Activated CD4-positive, alpha-beta T cell treated with anti-CD3 and anti-CD28 coated beads, Interleukin-2, amount 10 ng/mL, durations not matched to agents 24 days and 14 days (primary cell): ENCODE measurements at regions not wholly inside any gene's neighbourhood (a gene's known extent, or its start where the extent isn't known, plus 50 kb on each side); places are given as distances from the start of the nearest gene placed in this dataset.
A peak's percentile ranks its signal among the peaks of the same experiment; 100 is the strongest.
"Not testable (repeated sequence)": the region's sequence is repeated elsewhere in the genome, so short reads cannot be mapped to it uniquely, and the experiment has no call there.

Source experiments
- DNase-seq: peaks from one replicate; pipeline ENCODE4 v3.0.0; 2022
- H3K27ac Mint-ChIP-seq: one replicate; pipeline ENCODE4 v1.8.0; 2022; ENCODE audit warnings: mild to moderate bottlenecking, mixed read lengths
- H3K27me3 Mint-ChIP-seq: one replicate; pipeline ENCODE4 v1.8.0; 2022; ENCODE audit warnings: mixed read lengths
- H3K36me3 Mint-ChIP-seq: one replicate; pipeline ENCODE4 v1.8.0; 2022; ENCODE audit warnings: low read depth, mild to moderate bottlenecking, mixed read lengths
- H3K4me1 Mint-ChIP-seq: one replicate; pipeline ENCODE4 v1.8.0; 2021; ENCODE audit warnings: mixed read lengths
- H3K4me3 Mint-ChIP-seq: one replicate; pipeline ENCODE4 v1.8.0; 2022; ENCODE audit warnings: mild to moderate bottlenecking, moderate library complexity, mixed read lengths
- H3K9me3 Mint-ChIP-seq: one replicate; pipeline ENCODE4 v1.8.0; 2021; ENCODE audit warnings: mixed read lengths
- intact Hi-C: fragments of 100-400 bp; cut with micrococcal nuclease; formaldehyde crosslinking; loops from one replicate; pipeline ENCODE4 v1.15.1; 2023

DNA sequence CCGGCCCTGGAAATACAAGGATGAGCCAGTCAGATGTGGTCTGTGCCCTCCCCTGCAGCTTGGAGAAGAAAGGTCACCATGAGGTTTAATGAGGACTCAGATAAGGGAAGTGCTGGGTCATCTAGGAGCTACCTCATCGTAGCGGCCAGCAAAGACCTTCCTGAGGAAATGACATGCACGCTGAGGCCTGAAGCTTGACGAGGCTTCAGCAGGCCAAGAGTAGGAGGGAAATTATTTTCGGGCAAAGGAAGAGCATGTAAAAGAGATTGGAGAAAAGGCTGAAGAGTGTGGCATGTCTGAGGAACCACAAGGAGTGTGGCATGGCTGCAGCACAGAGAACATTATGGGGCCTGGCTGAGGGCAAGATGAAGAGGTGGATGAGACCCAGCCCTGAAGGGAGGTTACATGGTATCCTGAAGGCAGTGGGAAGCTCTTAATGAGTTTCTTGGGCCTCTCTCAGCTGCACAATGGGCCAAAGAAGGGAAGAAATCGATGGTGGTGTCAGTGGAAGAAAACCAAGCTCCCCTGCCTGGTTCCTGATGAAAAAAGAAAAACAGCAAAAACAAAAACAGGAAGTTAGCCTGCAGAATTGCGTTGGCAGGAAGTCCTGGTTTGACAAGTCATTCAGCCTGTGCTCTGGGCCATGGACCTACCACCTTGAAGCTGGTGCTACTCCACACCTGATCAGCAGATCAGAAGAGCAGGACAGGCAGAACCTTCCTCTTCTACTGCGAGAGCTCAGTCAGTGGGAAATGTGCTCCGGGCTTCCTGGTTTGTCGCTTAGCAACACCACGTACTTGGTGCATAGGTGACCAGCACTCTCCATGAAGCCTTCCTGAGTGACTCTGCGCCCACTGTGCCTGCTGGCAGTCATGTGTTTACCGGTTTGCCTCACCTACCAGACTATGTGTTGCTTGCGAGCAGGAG is 134.5 kb upstream of the KLF3 start:
- DNase-seq, result peak; percentile 82
- intact Hi-C loops, result loop anchor here (5.0 kb wide), 1 partner anchor 367 kb away; no protein-coding TSS in a partner anchor
- peak overlapping the region; percentile 91 for H3K27ac Mint-ChIP-seq
- peaks cover 7% of the 10 kb centered on the region for H3K36me3 Mint-ChIP-seq
- peaks cover 13% of the 10 kb centered on the region for H3K9me3 Mint-ChIP-seq
- H3K27me3 Mint-ChIP-seq, result peaks cover 12% of the 10 kb centered on the region
- peak overlapping the region; percentile 56 for H3K4me3 Mint-ChIP-seq
- H3K4me1 Mint-ChIP-seq, result peaks cover 17% of the 10 kb centered on the region

DNA sequence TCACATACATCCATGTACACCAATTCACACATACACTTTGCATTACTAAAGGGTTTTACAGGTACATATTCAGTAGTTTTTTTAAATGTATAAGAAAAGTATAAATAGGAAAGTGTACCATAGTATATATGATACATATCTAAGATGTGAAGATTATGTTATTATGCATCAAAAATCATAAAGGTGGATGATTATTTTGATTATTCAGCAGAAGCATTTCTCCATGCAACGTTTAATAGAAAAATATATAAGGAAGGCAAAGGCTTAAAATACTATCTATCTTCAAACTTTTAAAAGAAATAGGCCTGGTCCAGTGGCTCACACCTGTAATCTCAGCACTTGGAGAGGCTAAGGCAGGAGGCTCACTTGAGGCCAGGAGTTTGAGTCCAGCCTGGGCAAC is 133.5 kb upstream of the KLF3 start:
- Mint-ChIP-seq H3K9me3 (peaks cover 10% of the 10 kb centered on the region), H3K27me3 (peaks cover 15% of the 10 kb centered on the region), H3K27ac (no peak overlapping the region), H3K36me3 (peaks cover 7% of the 10 kb centered on the region), H3K4me3 (no peak overlapping the region), H3K4me1 (peaks cover 16% of the 10 kb centered on the region)
- intact Hi-C loops, result no loop called here
- no peak for DNase-seq

DNA sequence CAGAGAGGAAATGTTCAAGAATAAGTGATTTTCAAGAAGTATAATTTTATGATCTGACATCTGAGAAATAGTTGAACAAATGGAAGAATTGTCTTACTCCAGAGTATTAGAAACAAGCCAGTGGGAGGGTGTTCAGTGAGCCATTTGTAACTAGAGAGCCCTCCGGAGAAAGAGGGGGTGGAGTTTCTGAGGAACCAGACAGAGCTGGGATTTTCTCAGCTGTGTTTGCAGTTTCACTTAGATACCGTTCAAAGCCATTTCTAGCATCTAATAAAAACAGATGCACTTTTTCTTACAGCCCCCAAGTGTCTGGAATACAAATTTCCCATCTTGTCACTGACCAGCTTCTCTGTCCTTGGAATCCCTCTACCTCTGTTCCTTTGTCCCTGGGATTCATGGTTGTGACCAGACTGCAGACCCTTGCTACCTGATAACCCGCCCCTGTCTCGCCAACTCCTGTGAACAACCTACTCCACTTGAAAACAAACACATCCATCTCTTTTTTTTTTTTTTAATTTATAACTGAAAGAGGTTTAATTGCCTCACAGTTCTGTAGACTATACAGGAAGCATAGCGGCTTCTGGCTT is 132.8 kb upstream of the KLF3 start:
- DNase-seq, result no peak
- intact Hi-C loops, result no loop called here
- H3K9me3 Mint-ChIP-seq, result peaks cover 10% of the 10 kb centered on the region
- H3K36me3 Mint-ChIP-seq, result peaks cover 7% of the 10 kb centered on the region
- H3K27ac Mint-ChIP-seq, result no peak overlapping the region
- H3K4me3 Mint-ChIP-seq, result no peak overlapping the region
- H3K4me1 Mint-ChIP-seq, result peaks cover 16% of the 10 kb centered on the region
- H3K27me3 Mint-ChIP-seq, result peaks cover 15% of the 10 kb centered on the region

DNA sequence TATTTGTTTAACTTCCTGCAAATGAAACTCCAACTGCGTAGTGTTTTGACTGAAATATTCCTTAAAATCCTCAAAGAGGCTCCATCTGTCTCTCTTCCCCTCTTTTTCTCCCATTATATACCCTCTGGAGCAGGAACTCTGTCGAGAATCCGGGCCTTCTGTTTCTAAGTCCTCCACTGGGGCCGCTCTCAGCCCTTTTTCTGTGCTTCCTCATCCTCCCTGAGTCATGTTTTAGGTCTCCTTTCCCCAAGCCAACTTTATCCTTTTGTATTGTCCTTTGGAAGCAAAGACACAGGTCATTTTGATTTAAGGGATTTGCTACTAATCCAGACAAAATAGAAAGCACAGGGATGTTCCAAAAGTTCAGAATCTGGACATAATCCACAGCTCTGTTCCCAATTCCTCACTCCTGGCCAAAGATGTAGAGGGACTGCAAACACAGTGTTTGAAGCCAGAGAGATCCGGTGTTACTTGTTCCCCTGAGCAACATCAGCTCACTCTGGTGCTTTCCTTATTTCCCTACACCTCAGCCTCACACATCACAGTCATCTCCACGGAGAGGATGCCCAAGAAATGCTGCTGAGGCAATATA is 131.0 kb upstream of the KLF3 start:
- Mint-ChIP-seq H3K4me1 (peaks cover 16% of the 10 kb centered on the region), H3K27ac (no peak overlapping the region), H3K9me3 (peaks cover 9% of the 10 kb centered on the region), H3K4me3 (no peak overlapping the region), H3K36me3 (peaks cover 5% of the 10 kb centered on the region), H3K27me3 (peaks cover 21% of the 10 kb centered on the region)
- DNase-seq, result no peak
- intact Hi-C loops, result no loop called here

DNA sequence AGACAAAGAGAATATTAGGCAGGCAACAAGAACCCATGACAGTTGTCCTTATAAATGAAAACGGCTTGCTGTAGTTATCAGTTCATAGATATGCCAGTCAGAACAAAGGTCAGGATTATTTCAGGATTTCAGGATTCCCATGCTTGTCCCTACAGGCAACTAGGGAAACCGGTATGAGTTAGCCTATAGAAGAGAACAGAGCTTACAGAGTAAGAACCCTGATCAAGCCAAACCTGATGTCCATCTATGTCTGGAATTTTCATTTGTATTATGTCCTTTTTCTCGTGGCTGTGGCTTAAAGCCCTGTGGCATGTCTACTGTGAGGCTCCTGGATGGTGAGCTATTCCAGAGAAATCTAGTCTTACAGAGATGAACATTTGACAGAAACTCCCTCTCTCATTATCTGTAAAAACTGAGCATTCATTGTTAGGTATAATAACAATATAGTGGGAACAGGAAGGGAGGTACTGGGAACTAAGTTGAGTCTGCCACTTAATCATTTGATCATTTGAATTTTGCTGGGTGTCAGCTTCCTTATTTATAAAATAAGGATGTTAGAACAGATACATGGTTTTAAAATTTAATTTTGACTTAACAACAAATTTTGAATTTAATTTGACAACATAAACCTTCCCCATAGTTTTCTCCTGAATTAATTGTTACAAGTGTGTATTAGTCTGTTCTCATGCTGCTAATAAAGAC is 129.5 kb upstream of the KLF3 start:
- H3K9me3 Mint-ChIP-seq, result peaks cover 4% of the 10 kb centered on the region
- intact Hi-C loops, result no loop called here
- peaks cover 21% of the 10 kb centered on the region for H3K27me3 Mint-ChIP-seq
- H3K36me3 Mint-ChIP-seq, result peaks cover 1% of the 10 kb centered on the region
- DNase-seq, result no peak
- peaks cover 10% of the 10 kb centered on the region for H3K4me1 Mint-ChIP-seq
- no peak overlapping the region for H3K4me3 Mint-ChIP-seq
- H3K27ac Mint-ChIP-seq, result no peak overlapping the region

DNA sequence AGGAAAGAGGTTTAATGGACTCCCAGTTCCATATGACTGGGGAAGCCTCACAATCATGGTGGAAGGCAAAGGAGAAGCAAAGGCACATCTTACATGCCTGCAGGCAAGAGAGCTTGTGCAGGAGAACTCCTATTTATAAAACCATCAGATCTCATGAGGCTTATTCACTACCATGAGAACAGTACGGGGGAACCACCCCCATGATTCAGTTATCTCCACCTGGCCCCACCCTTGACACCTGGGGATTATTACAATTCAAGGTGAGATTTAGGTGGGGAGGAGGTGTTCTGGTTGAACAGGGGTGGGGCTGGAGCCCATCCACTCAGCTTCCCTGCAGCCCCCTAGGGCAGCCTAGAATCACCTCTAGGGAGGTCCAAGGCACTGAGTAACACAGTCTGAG is 128.9 kb upstream of the KLF3 start:
- H3K36me3 Mint-ChIP-seq, H3K9me3 Mint-ChIP-seq, intact Hi-C loops, H3K4me3 Mint-ChIP-seq, H3K4me1 Mint-ChIP-seq, DNase-seq, H3K27ac Mint-ChIP-seq: not testable (repeated sequence)
- peaks cover 21% of the 10 kb centered on the region for H3K27me3 Mint-ChIP-seq

DNA sequence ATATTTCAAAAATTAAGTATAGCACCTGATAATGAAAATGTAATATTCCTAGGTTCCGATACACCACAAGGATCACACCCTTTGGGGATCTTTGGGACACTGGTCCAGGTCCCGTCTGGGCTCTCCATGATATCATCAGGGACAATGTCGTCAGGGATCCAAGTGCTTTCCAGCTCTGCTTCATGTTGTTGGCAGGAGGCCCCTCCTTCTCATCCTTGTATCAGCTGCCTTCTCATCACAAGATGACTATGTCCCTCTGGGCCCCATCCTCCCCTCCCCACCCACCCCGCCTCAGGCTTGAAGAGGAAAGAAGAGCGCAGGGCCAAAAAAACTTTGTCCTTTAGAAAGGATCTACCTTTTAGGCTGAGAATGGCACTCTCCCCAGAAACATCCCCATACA is 128.3 kb upstream of the KLF3 start:
- Mint-ChIP-seq H3K4me1 (peaks cover 4% of the 10 kb centered on the region), H3K27me3 (peaks cover 22% of the 10 kb centered on the region), H3K36me3 (no peaks in the 10 kb centered on the region), H3K27ac (no peak overlapping the region), H3K4me3 (no peak overlapping the region), H3K9me3 (peaks cover 3% of the 10 kb centered on the region)
- intact Hi-C loops, result no loop called here
- no peak for DNase-seq

DNA sequence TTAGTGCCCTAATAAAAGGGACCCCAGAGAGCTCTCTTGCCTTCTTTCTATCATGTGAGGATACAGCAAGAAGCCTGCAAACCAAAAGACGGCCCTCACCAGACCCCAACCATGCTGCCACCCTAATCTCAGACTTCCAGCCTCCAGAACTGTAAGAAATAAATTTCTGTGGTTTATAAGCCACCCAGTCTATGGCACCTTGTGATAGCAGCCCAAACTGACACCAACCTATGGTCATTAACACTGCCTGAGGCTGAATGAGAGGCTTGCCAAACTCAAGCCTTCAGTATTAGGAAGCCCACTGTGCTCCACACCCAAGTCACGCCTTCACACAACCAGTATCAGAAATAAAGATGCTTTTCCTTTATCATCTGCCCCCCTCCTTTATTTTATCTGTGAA is 127.3 kb upstream of the KLF3 start:
- no peak overlapping the region for H3K4me3 Mint-ChIP-seq
- intact Hi-C loops, result no loop called here
- H3K27ac Mint-ChIP-seq, result no peak overlapping the region
- H3K9me3 Mint-ChIP-seq, result peaks cover 3% of the 10 kb centered on the region
- no peak for DNase-seq
- H3K4me1 Mint-ChIP-seq, result no peaks in the 10 kb centered on the region
- no peaks in the 10 kb centered on the region for H3K36me3 Mint-ChIP-seq
- peaks cover 23% of the 10 kb centered on the region for H3K27me3 Mint-ChIP-seq

DNA sequence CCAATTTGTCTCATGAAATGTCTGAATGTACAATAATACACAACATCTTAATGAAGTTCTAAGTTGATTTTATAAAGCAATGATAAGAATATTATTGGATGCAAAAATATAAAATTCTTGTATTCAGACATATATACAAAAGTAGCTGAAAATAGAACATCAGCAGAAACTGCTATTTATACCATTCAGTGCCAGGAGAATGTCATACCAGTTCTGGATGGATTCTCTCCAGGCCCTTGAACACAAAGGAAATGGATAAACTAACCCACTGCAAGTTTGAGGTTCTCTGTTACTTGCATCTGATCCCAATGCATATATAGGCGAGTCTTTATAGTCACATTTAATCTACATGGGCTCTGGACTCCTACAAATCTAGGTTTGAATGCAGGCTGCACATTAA is 126.3 kb upstream of the KLF3 start:
- intact Hi-C loops, result no loop called here
- peaks cover 3% of the 10 kb centered on the region for H3K9me3 Mint-ChIP-seq
- H3K4me3 Mint-ChIP-seq, result no peak overlapping the region
- no peaks in the 10 kb centered on the region for H3K36me3 Mint-ChIP-seq
- no peak overlapping the region for H3K27ac Mint-ChIP-seq
- no peaks in the 10 kb centered on the region for H3K4me1 Mint-ChIP-seq
- H3K27me3 Mint-ChIP-seq, result peaks cover 26% of the 10 kb centered on the region
- no peak for DNase-seq

DNA sequence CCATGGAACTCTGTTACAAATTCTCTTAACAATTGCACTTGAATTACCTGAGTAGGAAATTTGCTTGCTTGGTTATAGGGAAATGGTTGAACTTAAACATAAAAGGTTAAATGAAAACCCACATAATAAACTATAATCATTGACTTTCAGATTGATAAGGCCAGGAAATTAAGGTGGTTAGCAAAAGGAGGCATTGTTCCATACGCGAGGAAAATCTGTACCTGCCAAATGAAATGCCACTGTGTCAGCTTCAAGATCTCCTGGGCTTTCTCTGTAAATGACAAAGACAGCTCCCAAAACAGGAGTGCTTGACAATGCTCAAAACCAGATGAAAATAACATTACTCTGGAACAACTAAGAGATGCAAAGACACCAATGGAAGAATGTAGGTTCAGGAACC is 125.5 kb upstream of the KLF3 start:
- intact Hi-C loops, result no loop called here
- peaks cover 28% of the 10 kb centered on the region for H3K27me3 Mint-ChIP-seq
- DNase-seq, result no peak
- H3K4me1 Mint-ChIP-seq, result no peaks in the 10 kb centered on the region
- no peak overlapping the region for H3K4me3 Mint-ChIP-seq
- H3K27ac Mint-ChIP-seq, result no peak overlapping the region
- peaks cover 3% of the 10 kb centered on the region for H3K9me3 Mint-ChIP-seq
- no peaks in the 10 kb centered on the region for H3K36me3 Mint-ChIP-seq

DNA sequence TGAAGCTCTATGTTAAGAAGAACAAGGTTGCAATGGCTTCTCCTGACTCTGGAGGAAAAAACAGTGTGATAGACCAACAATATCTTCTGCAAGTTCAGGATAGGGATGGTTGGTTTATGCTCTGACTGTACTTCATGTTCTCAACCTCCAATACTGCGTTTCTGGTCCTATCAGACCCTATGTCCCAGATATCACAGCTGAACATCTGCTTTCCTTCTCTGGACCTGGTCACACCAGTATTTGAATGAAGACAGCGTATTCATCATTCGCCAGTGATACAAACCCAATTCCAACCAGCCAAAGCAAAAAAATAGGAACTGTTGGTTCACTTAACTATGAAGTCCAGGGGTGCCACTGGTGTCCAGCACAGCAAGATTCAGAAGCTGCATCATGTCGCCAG is 124.5 kb upstream of the KLF3 start:
- Mint-ChIP-seq H3K9me3 (peaks cover 3% of the 10 kb centered on the region), H3K27ac (no peak overlapping the region), H3K27me3 (peaks cover 26% of the 10 kb centered on the region), H3K4me1 (no peaks in the 10 kb centered on the region), H3K36me3 (no peaks in the 10 kb centered on the region), H3K4me3 (no peak overlapping the region)
- no peak for DNase-seq
- intact Hi-C loops, result no loop called here

DNA sequence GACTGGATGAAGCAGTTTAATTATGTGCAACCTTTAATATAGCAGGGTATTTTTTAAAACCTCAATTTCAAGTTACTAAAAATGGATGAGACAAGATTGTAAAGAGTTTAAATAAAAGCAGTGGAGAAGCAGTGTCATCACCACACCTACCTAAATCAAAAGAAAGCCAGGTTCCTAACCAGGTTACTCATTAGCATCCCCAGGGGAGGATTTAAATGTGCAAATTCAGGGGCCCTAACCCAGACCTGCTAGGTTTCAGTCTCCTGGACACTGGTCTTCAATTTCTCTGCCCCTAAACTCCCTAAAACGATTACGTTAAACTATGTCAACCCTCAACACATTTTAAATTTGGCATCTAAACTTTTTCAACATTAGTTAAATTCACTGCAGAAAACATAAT is 116.9 kb upstream of the KLF3 start:
- intact Hi-C loops, result no loop called here
- H3K27ac Mint-ChIP-seq, result no peak overlapping the region
- peaks cover 29% of the 10 kb centered on the region for H3K27me3 Mint-ChIP-seq
- DNase-seq, result no peak
- no peaks in the 10 kb centered on the region for H3K36me3 Mint-ChIP-seq
- no peaks in the 10 kb centered on the region for H3K4me1 Mint-ChIP-seq
- H3K9me3 Mint-ChIP-seq, result peaks cover 5% of the 10 kb centered on the region
- no peak overlapping the region for H3K4me3 Mint-ChIP-seq

DNA sequence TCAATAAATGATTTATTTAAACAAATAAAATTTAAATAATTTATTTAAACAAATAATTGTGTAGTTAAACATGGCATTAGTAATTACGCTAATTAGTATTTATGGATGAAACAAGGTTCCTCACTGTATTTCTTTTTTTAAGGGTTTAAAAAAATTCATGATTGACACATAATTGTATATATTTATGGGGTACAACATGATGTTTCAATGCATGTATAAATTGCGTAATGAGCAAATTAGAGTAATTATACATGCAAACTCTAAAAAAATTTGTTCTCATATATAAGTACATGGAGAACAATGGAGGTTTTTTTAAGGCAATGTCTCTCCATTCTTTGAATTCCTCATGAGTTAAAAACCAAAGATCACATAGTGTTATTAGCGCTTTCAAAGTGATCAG is 115.7 kb upstream of the KLF3 start:
- Mint-ChIP-seq H3K4me1 (no peaks in the 10 kb centered on the region), H3K36me3 (no peaks in the 10 kb centered on the region), H3K4me3 (no peak overlapping the region), H3K27me3 (peaks cover 26% of the 10 kb centered on the region), H3K9me3 (peaks cover 5% of the 10 kb centered on the region), H3K27ac (no peak overlapping the region)
- intact Hi-C loops, result no loop called here
- no peak for DNase-seq

DNA sequence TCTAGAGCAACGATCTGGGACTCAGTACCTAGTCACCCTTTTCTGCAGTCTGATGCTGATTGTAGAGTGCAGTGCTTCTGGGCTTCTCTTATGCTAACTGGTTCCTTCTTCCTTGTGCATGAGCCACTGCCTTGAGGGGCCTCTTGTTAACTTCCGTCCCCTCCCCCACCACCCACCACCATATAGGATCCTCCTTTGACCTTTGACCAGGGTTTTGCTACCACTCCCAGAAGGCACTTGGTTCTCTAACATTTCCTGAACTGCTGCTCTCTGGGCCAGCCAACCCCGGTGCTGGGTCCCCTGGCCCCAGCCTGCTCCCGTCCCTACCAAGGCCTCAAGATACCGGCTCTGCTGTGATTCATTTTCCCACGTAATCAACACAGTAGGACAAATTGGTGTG is 104.6 kb upstream of the KLF3 start:
- Mint-ChIP-seq H3K36me3 (no peaks in the 10 kb centered on the region), H3K27me3 (peaks cover 53% of the 10 kb centered on the region), H3K4me1 (peaks cover 11% of the 10 kb centered on the region), H3K4me3 (no peak overlapping the region), H3K9me3 (peaks cover 22% of the 10 kb centered on the region), H3K27ac (no peak overlapping the region)
- DNase-seq, result no peak
- intact Hi-C loops, result no loop called here
